Stimulated activated CD8-positive, alpha-beta memory T cell treated with anti-CD3 and anti-CD28 coated beads, Interleukin-7, amount 100 ng/mL, for 48 hours (primary cell): ENCODE measurements at regions not wholly inside any gene's neighbourhood (a gene's known extent, or its start where the extent isn't known, plus 50 kb on each side); places are given as distances from the start of the nearest gene placed in this dataset.
"Not testable (repeated sequence)": the region's sequence is repeated elsewhere in the genome, so short reads cannot be mapped to it uniquely, and the experiment has no call there.

Source experiments
- DNase-seq, 2 donors: peaks; one replicate each; pipeline ENCODE4 v3.0.0-alpha.2; 2020; ENCODE audit warnings: low read depth in 1 of 2; ENCODE audit errors: extremely low read depth in 1 of 2

- DNase-seq, result no peak
These were observed 80.6 kb upstream of the GSC start for GRCh38 chr14:94850309-94851211.

GRCh38 chr14:94844593-94845152, 74.8 kb upstream of the GSC start:
- DNase-seq, result no peak

- DNase-seq, result no peak
These were observed 70.6 kb upstream of the GSC start for GRCh38 chr14:94840467-94840866.

- DNase-seq, result no peak
These were observed 69.4 kb upstream of the GSC start for GRCh38 chr14:94839348-94839747.

GRCh38 chr14:94836849-94837248, 66.9 kb upstream of the GSC start:
- no peak for DNase-seq

GRCh38 chr14:94833633-94834032, 63.7 kb upstream of the GSC start:
- no peak for DNase-seq

- DNase-seq, result no peak
These were observed 61.2 kb upstream of the GSC start for GRCh38 chr14:94831085-94831484.

GRCh38 chr14:94827711-94828447, 58.0 kb upstream of the GSC start:
- no peak for DNase-seq

- DNase-seq, result no peak
These were observed 56.9 kb upstream of the GSC start for GRCh38 chr14:94826774-94827173.

- no peak for DNase-seq
These were observed 53.8 kb upstream of the GSC start for GRCh38 chr14:94823556-94824341.

GRCh38 chr14:94821705-94822104, 51.8 kb upstream of the GSC start:
- DNase-seq, result no peak

GRCh38 chr14:94820932-94821331, 51.0 kb upstream of the GSC start:
- not testable (repeated sequence) for DNase-seq
